ENCODE measurements at regions not wholly inside any gene's neighbourhood (a gene's known extent, or its start where the extent isn't known, plus 50 kb on each side); places are given as distances from the start of the nearest gene placed in this dataset.

DNA sequence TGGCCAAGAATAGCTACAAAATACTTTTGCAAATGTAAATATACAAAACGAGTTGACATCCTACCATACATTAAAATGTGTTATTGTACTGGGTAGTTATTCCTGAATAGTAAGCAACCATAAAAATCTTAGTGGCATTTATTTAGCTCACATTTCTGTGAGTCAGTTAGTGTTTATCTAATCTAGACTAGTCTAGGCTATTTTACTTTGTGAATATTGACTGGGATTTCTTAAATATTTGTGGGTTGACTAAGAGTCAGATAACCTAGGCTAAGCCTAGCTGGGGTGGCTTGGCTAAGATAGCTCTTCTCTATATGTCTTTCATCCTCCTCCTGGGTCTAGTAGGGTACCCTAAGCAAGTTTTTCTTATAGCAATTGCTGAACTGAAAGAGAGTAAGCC is 543.8 kb upstream of the DIAPH2 start:
- H3K9ac ChIP-seq (ENCODE audit: low read length) = no peak overlapping the region
- intact Hi-C loops (cut with micrococcal nuclease) = no loop called here

GRCh38 chrX:96147681-96148080 is 537.0 kb upstream of the DIAPH2 start:
- Histone ChIP-seq H3F3A (ENCODE audit: low read length, unreplicated experiment) (no peaks in the 10 kb centered on the region), H3K4me1 (ENCODE audit: insufficient read depth, low read length) (no peaks in the 10 kb centered on the region), H2AFZ (ENCODE audit: low read length) (no peak overlapping the region), H3K27ac (ENCODE audit: low read length) (no peak overlapping the region), H3K4me3 (ENCODE audit: low read length) (no peak overlapping the region), H3K9me3 (ENCODE audit: low read length) (no peaks in the 10 kb centered on the region), H4K20me1 (ENCODE audit: low read length) (no peaks in the 10 kb centered on the region), H3K9ac (ENCODE audit: low read length) (no peak overlapping the region), H3K4me2 (ENCODE audit: low read length) (no peak overlapping the region), H3K27me3 (ENCODE audit: low read length) (no peaks in the 10 kb centered on the region), H3K79me2 (ENCODE audit: low read length) (no peaks in the 10 kb centered on the region), H3K36me3 (ENCODE audit: low read depth, low read length) (no peaks in the 10 kb centered on the region), H3K9me2 (replicated peaks; ENCODE audit: low read length) (no peaks in the 10 kb centered on the region)
- ChIA-PET POLR2A (ENCODE audit: unreplicated experiment) (no interaction called here), CTCF (interaction anchor here (0.6 kb wide), 1 partner anchor 31 kb away, joined by 3 read pairs; no protein-coding TSS in a partner anchor)
- ATAC-seq (no peak), DNase-seq (no peak)
- no TSS peak for BruUV-seq (replicated peaks)
- intact Hi-C loops (cut with micrococcal nuclease) = no loop called here
- TF ChIP-seq, protein P1, sequence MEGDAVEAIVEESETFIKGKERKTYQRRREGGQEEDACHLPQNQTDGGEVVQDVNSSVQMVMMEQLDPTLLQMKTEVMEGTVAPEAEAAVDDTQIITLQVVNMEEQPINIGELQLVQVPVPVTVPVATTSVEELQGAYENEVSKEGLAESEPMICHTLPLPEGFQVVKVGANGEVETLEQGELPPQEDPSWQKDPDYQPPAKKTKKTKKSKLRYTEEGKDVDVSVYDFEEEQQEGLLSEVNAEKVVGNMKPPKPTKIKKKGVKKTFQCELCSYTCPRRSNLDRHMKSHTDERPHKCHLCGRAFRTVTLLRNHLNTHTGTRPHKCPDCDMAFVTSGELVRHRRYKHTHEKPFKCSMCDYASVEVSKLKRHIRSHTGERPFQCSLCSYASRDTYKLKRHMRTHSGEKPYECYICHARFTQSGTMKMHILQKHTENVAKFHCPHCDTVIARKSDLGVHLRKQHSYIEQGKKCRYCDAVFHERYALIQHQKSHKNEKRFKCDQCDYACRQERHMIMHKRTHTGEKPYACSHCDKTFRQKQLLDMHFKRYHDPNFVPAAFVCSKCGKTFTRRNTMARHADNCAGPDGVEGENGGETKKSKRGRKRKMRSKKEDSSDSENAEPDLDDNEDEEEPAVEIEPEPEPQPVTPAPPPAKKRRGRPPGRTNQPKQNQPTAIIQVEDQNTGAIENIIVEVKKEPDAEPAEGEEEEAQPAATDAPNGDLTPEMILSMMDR (conservative IDR thresholded peaks at IDR 0.05; ENCODE audit: low read depth, low read length) = no peak
- TF ChIP-seq EZH2 (IDR thresholded peaks at IDR 0.05; ENCODE audit: low read length, unreplicated experiment) (no peak), EZH2phosphoT487 (IDR thresholded peaks at IDR 0.05; ENCODE audit: borderline replicate concordance, low read length) (no peak)

More for the DNA sequence above, 543.8 kb upstream of the DIAPH2 start:
- H3K79me2 ChIP-seq (ENCODE audit: low read length) = no peaks in the 10 kb centered on the region
- H2AFZ ChIP-seq (ENCODE audit: low read length) = no peak overlapping the region
- TF ChIP-seq EZH2 (IDR thresholded peaks at IDR 0.05; ENCODE audit: low read length, unreplicated experiment) = no peak
- TF ChIP-seq, protein P1 (conservative IDR thresholded peaks at IDR 0.05; ENCODE audit: low read depth, low read length) = no peak
- TF ChIP-seq EZH2phosphoT487 (IDR thresholded peaks at IDR 0.05; ENCODE audit: borderline replicate concordance, low read length) = no peak
- no peak overlapping the region for H3K4me3 ChIP-seq (ENCODE audit: low read length)
- H3K9me3 ChIP-seq (ENCODE audit: low read length) = no peaks in the 10 kb centered on the region
- ChIA-PET POLR2A (ENCODE audit: unreplicated experiment) (no interaction called here), CTCF (no interaction called here)
- H4K20me1 ChIP-seq (ENCODE audit: low read length) = no peaks in the 10 kb centered on the region
- no peak overlapping the region for H3K27ac ChIP-seq (ENCODE audit: low read length)
- peak; percentile 78 for ATAC-seq
- no TSS peak for BruUV-seq (replicated peaks)
- DNase-seq = peak; percentile 36
- H3F3A ChIP-seq (ENCODE audit: low read length, unreplicated experiment) = no peaks in the 10 kb centered on the region
- no peak overlapping the region for H3K4me2 ChIP-seq (ENCODE audit: low read length)
- no peaks in the 10 kb centered on the region for H3K36me3 ChIP-seq (ENCODE audit: low read depth, low read length)
- H3K4me1 ChIP-seq (ENCODE audit: insufficient read depth, low read length) = no peaks in the 10 kb centered on the region
- no peaks in the 10 kb centered on the region for H3K9me2 ChIP-seq (replicated peaks; ENCODE audit: low read length)
- no peaks in the 10 kb centered on the region for H3K27me3 ChIP-seq (ENCODE audit: low read length)

DNA sequence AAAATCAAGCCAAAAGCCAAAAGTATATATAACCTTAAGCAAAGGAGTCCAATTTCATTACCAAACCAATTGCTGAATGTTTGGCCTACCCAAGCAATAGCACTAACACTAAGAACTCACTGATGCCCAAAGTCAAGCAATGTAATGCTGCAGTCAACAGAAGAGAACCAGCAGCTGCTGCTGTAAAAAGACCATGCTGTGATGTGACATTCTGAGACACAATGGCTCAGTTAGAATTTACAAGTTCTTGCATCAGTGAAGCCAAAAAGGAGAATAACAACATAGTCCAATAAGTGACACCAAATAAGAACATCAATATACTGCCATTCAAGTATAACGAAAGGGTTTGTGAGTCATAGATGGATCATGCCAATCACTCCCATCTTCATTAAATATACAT is 514.0 kb upstream of the DIAPH2 start:
- no peaks in the 10 kb centered on the region for H3K36me3 ChIP-seq (ENCODE audit: low read depth, low read length)
- POLR2A ChIA-PET (ENCODE audit: unreplicated experiment) = no interaction called here

More for the DNA sequence above, 514.0 kb upstream of the DIAPH2 start:
- H4K20me1 ChIP-seq (ENCODE audit: low read length) = no peaks in the 10 kb centered on the region
- H3K9me3 ChIP-seq (ENCODE audit: low read length) = no peaks in the 10 kb centered on the region
- H3K79me2 ChIP-seq (ENCODE audit: low read length) = no peaks in the 10 kb centered on the region
- no peaks in the 10 kb centered on the region for H3F3A ChIP-seq (ENCODE audit: low read length, unreplicated experiment)
- intact Hi-C loops (cut with micrococcal nuclease) = no loop called here
- TF ChIP-seq EZH2 (IDR thresholded peaks at IDR 0.05; ENCODE audit: low read length, unreplicated experiment) = no peak
- TF ChIP-seq, protein P1 (conservative IDR thresholded peaks at IDR 0.05; ENCODE audit: low read depth, low read length) = no peak
- no peak for TF ChIP-seq EZH2phosphoT487 (IDR thresholded peaks at IDR 0.05; ENCODE audit: borderline replicate concordance, low read length)
- no peaks in the 10 kb centered on the region for H3K27me3 ChIP-seq (ENCODE audit: low read length)
- H3K4me3 ChIP-seq (ENCODE audit: low read length) = no peak overlapping the region
- no peak overlapping the region for H3K4me2 ChIP-seq (ENCODE audit: low read length)
- no TSS peak for BruUV-seq (replicated peaks)
- H2AFZ ChIP-seq (ENCODE audit: low read length) = no peak overlapping the region
- DNase-seq = no peak
- H3K9me2 ChIP-seq (replicated peaks; ENCODE audit: low read length) = no peaks in the 10 kb centered on the region
- CTCF ChIA-PET = no interaction called here
- no peak overlapping the region for H3K27ac ChIP-seq (ENCODE audit: low read length)
- no peak for ATAC-seq
- H3K9ac ChIP-seq (ENCODE audit: low read length) = no peak overlapping the region
- H3K4me1 ChIP-seq (ENCODE audit: insufficient read depth, low read length) = no peaks in the 10 kb centered on the region
